Hepatocyte (in vitro differentiated cells): ENCODE measurements at regions not wholly inside any gene's neighbourhood (a gene's known extent, or its start where the extent isn't known, plus 50 kb on each side); places are given as distances from the start of the nearest gene placed in this dataset.

ENCODE experiments used
- DNase-seq: peaks from one replicate; pipeline ENCODE4 v3.0.0-alpha.2; 2016; ENCODE audit warnings: low spot score
- H2AFZ ChIP-seq: fragments of 200-600 bp; sonication (generic); 2 replicates; pipeline ENCODE4 v1.6.0; 2016; ENCODE audit warnings: antibody characterized with exemption, mild to moderate bottlenecking
- H3K27ac ChIP-seq: fragments of 200-600 bp; sonication (generic); 2 replicates; pipeline ENCODE4 v1.5.1; 2016; ENCODE audit warnings: mild to moderate bottlenecking
- H3K27me3 ChIP-seq: fragments of 200-600 bp; sonication (generic); 2 replicates; pipeline ENCODE4 v1.6.1; 2016
- H3K36me3 ChIP-seq: fragments of 200-600 bp; sonication (generic); replicated peaks from 2 replicates; pipeline ENCODE4 v1.5.1; 2016; ENCODE audit warnings: low read depth; ENCODE audit not compliant: insufficient read depth
- H3K4me1 ChIP-seq: fragments of 200-600 bp; sonication (generic); 2 replicates; pipeline ENCODE4 v1.5.1; 2016; ENCODE audit warnings: mild to moderate bottlenecking, moderate library complexity; ENCODE audit not compliant: insufficient read depth
- H3K4me2 ChIP-seq: fragments of 200-600 bp; sonication (generic); 2 replicates; pipeline ENCODE4 v1.6.0; 2016
- H3K4me3 ChIP-seq: fragments of 200-600 bp; sonication (generic); 2 replicates; pipeline ENCODE4 v1.5.1; 2016; ENCODE audit warnings: mild to moderate bottlenecking
- H3K79me2 ChIP-seq: fragments of 200-600 bp; sonication (generic); 2 replicates; pipeline ENCODE4 v1.6.0; 2017; ENCODE audit warnings: mild to moderate bottlenecking
- H3K9me2 ChIP-seq: fragments of 200-600 bp; sonication (generic); replicated peaks from 2 replicates; pipeline ENCODE4 v1.6.0; 2017; ENCODE audit warnings: mild to moderate bottlenecking; ENCODE audit not compliant: insufficient read depth
- H3K9me3 ChIP-seq: fragments of 200-600 bp; sonication (generic); 2 replicates; pipeline ENCODE4 v1.5.1; 2016; ENCODE audit warnings: low read depth, mild to moderate bottlenecking
- H4K20me1 ChIP-seq: fragments of 200-600 bp; sonication (generic); 2 replicates; pipeline ENCODE4 v1.6.0; 2016; ENCODE audit warnings: mild to moderate bottlenecking; ENCODE audit not compliant: insufficient read depth, poor library complexity, severe bottlenecking
- CTCF ChIP-seq: fragments of 200-600 bp; sonication (generic); IDR thresholded peaks from 2 replicates; pipeline ENCODE4 v1.5.1; 2016; ENCODE audit warnings: antibody characterized with exemption, mild to moderate bottlenecking; ENCODE audit not compliant: poor library complexity
- EZH2 ChIP-seq: fragments of 200-600 bp; sonication (generic); IDR thresholded peaks from 2 replicates; pipeline ENCODE4 v1.6.1; 2016; ENCODE audit warnings: antibody characterized with exemption, mild to moderate bottlenecking, borderline replicate concordance
- EZH2phosphoT487 ChIP-seq: fragments of 200-600 bp; sonication (generic); IDR thresholded peaks from one replicate; pipeline ENCODE4 v1.6.1; 2018; ENCODE audit warnings: antibody characterized with exemption, mild to moderate bottlenecking, low read depth, moderate library complexity; ENCODE audit not compliant: unreplicated experiment, severe bottlenecking
- WGBS: methylation state at CpG from one replicate; pipeline ENCODE4 v1.1.6; 2016; ENCODE audit warnings: low lambda C conversion rate; ENCODE audit errors: missing lambda C conversion rate; 5-methylcytosine and 5-hydroxymethylcytosine counted together

DNA sequence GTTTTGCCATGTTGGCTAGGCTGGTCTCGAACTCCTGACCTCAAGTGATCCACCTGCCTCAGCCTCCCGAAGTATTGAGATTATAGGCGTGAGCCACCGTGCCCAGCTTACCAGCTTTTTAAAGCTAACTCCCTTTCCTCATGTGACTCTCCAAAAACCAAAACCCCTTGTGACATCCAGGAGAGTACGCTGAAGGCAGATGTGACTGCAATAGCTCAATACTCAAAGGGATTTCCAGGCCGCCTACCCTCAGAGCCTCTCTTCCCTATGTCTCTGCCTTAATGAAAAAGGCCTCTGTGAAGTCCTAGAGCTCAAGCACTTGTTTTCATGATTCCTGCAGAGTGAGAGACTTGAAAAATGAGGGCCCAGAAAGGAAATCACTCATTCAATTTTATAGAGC, 82.6 kb downstream of the TEX35 start:
- 98% methylated on average over 6 of the region's 6 CpGs for WGBS
- Histone ChIP-seq H4K20me1 (no peaks in the 10 kb centered on the region), H3K36me3 (no peaks in the 10 kb centered on the region), H3K79me2 (no peaks in the 10 kb centered on the region), H3K27ac (no peak overlapping the region), H3K9me2 (no peaks in the 10 kb centered on the region), H3K27me3 (no peaks in the 10 kb centered on the region), H3K4me2 (no peak overlapping the region), H3K9me3 (no peaks in the 10 kb centered on the region), H3K4me3 (no peak overlapping the region), H2AFZ (no peak overlapping the region), H3K4me1 (no peaks in the 10 kb centered on the region)
- TF ChIP-seq CTCF = no peak
- TF ChIP-seq EZH2phosphoT487 = no peak
- no peak for TF ChIP-seq EZH2
- DNase-seq = no peak

DNA sequence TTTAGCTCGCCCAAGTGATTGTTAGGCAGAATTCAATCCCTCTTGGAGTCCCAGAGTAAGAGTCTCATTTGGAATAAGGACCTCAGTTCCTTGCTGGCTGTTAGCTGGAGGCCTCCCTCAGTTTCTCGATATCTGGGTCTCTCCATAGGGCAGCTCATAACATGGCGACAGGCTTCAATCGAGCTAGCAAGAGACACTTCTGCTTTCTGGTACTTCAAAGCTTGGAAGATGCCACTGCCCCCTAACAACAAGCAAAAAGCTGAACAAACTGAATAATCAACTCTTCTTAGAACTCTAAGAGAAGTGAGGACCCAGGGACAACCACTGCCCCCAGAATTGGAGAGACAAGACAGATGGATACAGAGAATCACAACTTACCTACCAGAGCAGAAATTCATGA, 86.2 kb downstream of the TEX35 start:
- H3K4me1 ChIP-seq = no peaks in the 10 kb centered on the region
- no peaks in the 10 kb centered on the region for H3K9me3 ChIP-seq
- H3K36me3 ChIP-seq = no peaks in the 10 kb centered on the region
- H3K4me3 ChIP-seq = no peak overlapping the region
- no peaks in the 10 kb centered on the region for H3K9me2 ChIP-seq
- no peaks in the 10 kb centered on the region for H4K20me1 ChIP-seq
- no peak overlapping the region for H3K27ac ChIP-seq
- no peaks in the 10 kb centered on the region for H3K27me3 ChIP-seq
- H3K4me2 ChIP-seq = no peak overlapping the region
- TF ChIP-seq CTCF (no peak), EZH2phosphoT487 (no peak), EZH2 (no peak)
- no peak for DNase-seq
- H3K79me2 ChIP-seq = no peaks in the 10 kb centered on the region
- no peak overlapping the region for H2AFZ ChIP-seq
- 99% methylated on average over 4 of the region's 4 CpGs for WGBS

DNA sequence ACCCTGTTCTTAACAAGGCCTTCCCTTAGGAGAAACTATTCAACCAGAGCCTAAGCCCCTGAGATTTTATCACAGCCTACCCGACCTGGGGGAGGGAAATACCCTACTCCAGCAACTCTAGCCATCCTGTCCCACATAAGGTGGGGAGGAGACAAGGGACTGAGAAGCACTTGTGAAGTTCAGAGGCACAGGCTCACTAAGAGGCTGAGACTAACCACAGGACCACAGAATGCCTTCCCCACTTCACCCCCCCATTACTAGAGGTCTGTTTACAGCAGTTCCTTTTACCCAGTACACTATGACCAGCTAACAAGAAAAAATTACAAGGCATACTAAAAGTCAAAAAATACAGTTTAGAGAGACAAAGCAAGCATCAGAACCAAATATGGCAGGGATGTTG, 86.8 kb downstream of the TEX35 start:
- H3K9me3 ChIP-seq = no peaks in the 10 kb centered on the region
- no peaks in the 10 kb centered on the region for H3K27me3 ChIP-seq
- no peaks in the 10 kb centered on the region for H3K36me3 ChIP-seq
- no peak overlapping the region for H3K27ac ChIP-seq
- 28% methylated on average over 1 of the region's 1 CpG for WGBS
- no peak for DNase-seq
- TF ChIP-seq EZH2phosphoT487 (no peak), EZH2 (no peak), CTCF (no peak)
- H3K9me2 ChIP-seq = no peaks in the 10 kb centered on the region
- no peak overlapping the region for H3K4me2 ChIP-seq
- no peaks in the 10 kb centered on the region for H4K20me1 ChIP-seq
- no peak overlapping the region for H3K4me3 ChIP-seq
- no peaks in the 10 kb centered on the region for H3K4me1 ChIP-seq
- H2AFZ ChIP-seq = no peak overlapping the region
- H3K79me2 ChIP-seq = no peaks in the 10 kb centered on the region

DNA sequence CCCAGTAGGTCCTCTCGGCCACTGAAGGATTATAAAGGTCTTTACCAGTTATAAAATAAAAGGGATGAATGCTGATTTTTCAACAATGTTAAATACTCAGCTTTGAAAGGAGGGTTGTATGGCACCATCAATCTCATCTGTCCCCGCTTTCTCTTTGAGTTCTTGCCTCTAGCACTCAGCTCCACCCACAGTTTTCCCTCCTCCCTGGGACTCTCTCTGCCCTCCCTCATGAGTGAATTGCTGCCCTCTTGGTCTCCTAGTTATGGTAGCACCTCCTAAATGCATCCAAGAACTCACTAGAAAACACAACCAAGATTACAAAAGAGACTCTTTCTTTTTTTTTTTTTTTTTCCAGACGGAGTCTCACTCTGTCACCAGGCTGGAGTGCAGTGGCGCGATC, 91.0 kb downstream of the TEX35 start:
- Histone ChIP-seq H3K36me3 (no peaks in the 10 kb centered on the region), H3K4me1 (no peaks in the 10 kb centered on the region), H3K9me3 (no peaks in the 10 kb centered on the region), H3K79me2 (no peaks in the 10 kb centered on the region), H2AFZ (no peak overlapping the region), H3K4me2 (no peak overlapping the region), H3K27me3 (no peaks in the 10 kb centered on the region), H3K27ac (no peak overlapping the region), H4K20me1 (no peaks in the 10 kb centered on the region), H3K9me2 (no peaks in the 10 kb centered on the region), H3K4me3 (no peak overlapping the region)
- WGBS = 90% methylated on average over 5 of the region's 5 CpGs
- TF ChIP-seq EZH2 (no peak), EZH2phosphoT487 (no peak), CTCF (no peak)
- no peak for DNase-seq
